ENCODE measurements at regions not wholly inside any gene's neighbourhood (a gene's known extent, or its start where the extent isn't known, plus 50 kb on each side); places are given as distances from the start of the nearest gene placed in this dataset.

- ATAC-seq: no peak
- no peak for DNase-seq
- intact Hi-C loops (cut with micrococcal nuclease): no loop called here
Observed at GRCh38 chr5:34511063-34511462, 145.1 kb upstream of the RAI14 start.

- DNase-seq (no peak), ATAC-seq (no peak)
- intact Hi-C loops (cut with micrococcal nuclease): no loop called here
Observed at GRCh38 chr5:34511481-34511880, 144.6 kb upstream of the RAI14 start.

GRCh38 chr5:34511915-34512314 is 144.2 kb upstream of the RAI14 start:
- intact Hi-C loops (cut with micrococcal nuclease): no loop called here
- DNase-seq (peak; percentile 66), ATAC-seq (peak; percentile 98)

GRCh38 chr5:34516166-34516565 is 140.0 kb upstream of the RAI14 start:
- intact Hi-C loops (cut with micrococcal nuclease): no loop called here

GRCh38 chr5:34516686-34517085 is 139.4 kb upstream of the RAI14 start:
- DNase-seq (no peak), ATAC-seq (no peak)
- intact Hi-C loops (cut with micrococcal nuclease): no loop called here

More at GRCh38 chr5:34516166-34516565, 140.0 kb upstream of the RAI14 start:
- ATAC-seq (no peak), DNase-seq (no peak)

- ATAC-seq: no peak
- intact Hi-C loops (cut with micrococcal nuclease): no loop called here
Observed at GRCh38 chr5:34517249-34517648, 138.9 kb upstream of the RAI14 start.

GRCh38 chr5:34519489-34520220 is 136.5 kb upstream of the RAI14 start:
- ATAC-seq: peak; percentile 76
- DNase-seq: no peak
- intact Hi-C loops (cut with micrococcal nuclease): no loop called here

More at GRCh38 chr5:34517249-34517648, 138.9 kb upstream of the RAI14 start:
- no peak for DNase-seq

- intact Hi-C loops (cut with micrococcal nuclease): loop anchor here (2.0 kb wide), 1 partner anchor 377 kb away; no protein-coding TSS in a partner anchor
- ATAC-seq (no peak), DNase-seq (no peak)
Observed at GRCh38 chr5:34521628-34522290, 134.4 kb upstream of the RAI14 start.

- peak; percentile 40 for DNase-seq
- peak; percentile 84 for ATAC-seq
- intact Hi-C loops (cut with micrococcal nuclease): loop anchor here (2.0 kb wide), 1 partner anchor 376 kb away; no protein-coding TSS in a partner anchor
Observed at GRCh38 chr5:34522599-34523386, 133.3 kb upstream of the RAI14 start.

GRCh38 chr5:34523387-34523726 is 132.8 kb upstream of the RAI14 start:
- DNase-seq (no peak), ATAC-seq (no peak)
- intact Hi-C loops (cut with micrococcal nuclease): loop anchor here (2.0 kb wide), 1 partner anchor 375 kb away; no protein-coding TSS in a partner anchor

GRCh38 chr5:34524123-34524522 is 132.0 kb upstream of the RAI14 start:
- no peak for DNase-seq
- ATAC-seq: no peak
- intact Hi-C loops (cut with micrococcal nuclease): no loop called here

GRCh38 chr5:34525761-34526160 is 130.4 kb upstream of the RAI14 start:
- intact Hi-C loops (cut with micrococcal nuclease): no loop called here
- no peak for DNase-seq
- peak; percentile 23 for ATAC-seq

GRCh38 chr5:34526682-34527305 is 129.3 kb upstream of the RAI14 start:
- DNase-seq: no peak
- intact Hi-C loops (cut with micrococcal nuclease): no loop called here
- ATAC-seq: no peak

- ATAC-seq (no peak), DNase-seq (no peak)
- intact Hi-C loops (cut with micrococcal nuclease): no loop called here
Observed at GRCh38 chr5:34529581-34530331, 126.4 kb upstream of the RAI14 start.

- ATAC-seq: no peak
- intact Hi-C loops (cut with micrococcal nuclease): no loop called here
- no peak for DNase-seq
Observed at GRCh38 chr5:34530637-34531036, 125.5 kb upstream of the RAI14 start.

- ATAC-seq: no peak
Observed at GRCh38 chr5:34531751-34532360, 124.3 kb upstream of the RAI14 start.

GRCh38 chr5:34533582-34534522 is 122.3 kb upstream of the RAI14 start:
- intact Hi-C loops (cut with micrococcal nuclease): no loop called here
- DNase-seq (no peak), ATAC-seq (no peak)

More at GRCh38 chr5:34531751-34532360, 124.3 kb upstream of the RAI14 start:
- DNase-seq: no peak
- intact Hi-C loops (cut with micrococcal nuclease): no loop called here
